ENCODE measurements at regions not wholly inside any gene's neighbourhood (a gene's known extent, or its start where the extent isn't known, plus 50 kb on each side); places are given as distances from the start of the nearest gene placed in this dataset.

GRCh38 chr19:33962161-33962560, 165.5 kb downstream of the KCTD15 start:
- 89 to 96% methylated on average over 2 of the region's 2 CpGs for WGBS, 2 experiments
- no peaks in the 10 kb centered on the region for H3K27me3 ChIP-seq (ENCODE audit: control insufficient read depth, insufficient read depth, low read length, poor library complexity, severe bottlenecking)
- no peaks in the 10 kb centered on the region for H3K4me1 ChIP-seq (ENCODE audit: control insufficient read depth, insufficient read depth, low read length)
- no peak overlapping the region for H3K27ac ChIP-seq (ENCODE audit: insufficient read depth, low read depth, low read length, poor library complexity, severe bottlenecking)
- no peaks in the 10 kb centered on the region for H3K9me3 ChIP-seq (ENCODE audit: control insufficient read depth, low read length)
- H3K4me3 ChIP-seq (ENCODE audit: insufficient read depth, low read depth, low read length): no peak overlapping the region
- no peaks in the 10 kb centered on the region for H3K36me3 ChIP-seq (ENCODE audit: control insufficient read depth, insufficient read depth, low read length)

- Histone ChIP-seq H3K27ac (ENCODE audit: insufficient read depth, low read depth, low read length, poor library complexity, severe bottlenecking) (no peak overlapping the region), H3K4me1 (ENCODE audit: control insufficient read depth, insufficient read depth, low read length) (no peaks in the 10 kb centered on the region), H3K4me3 (ENCODE audit: insufficient read depth, low read depth, low read length) (no peak overlapping the region), H3K9me3 (ENCODE audit: control insufficient read depth, low read length) (no peaks in the 10 kb centered on the region), H3K36me3 (ENCODE audit: control insufficient read depth, insufficient read depth, low read length) (no peaks in the 10 kb centered on the region), H3K27me3 (ENCODE audit: control insufficient read depth, insufficient read depth, low read length, poor library complexity, severe bottlenecking) (no peaks in the 10 kb centered on the region)
- WGBS, 2 experiments: 93% methylated on average over 7 of the region's 7 CpGs
These were observed 166.8 kb downstream of the KCTD15 start for GRCh38 chr19:33963514-33963913.

GRCh38 chr19:33971073-33971472, 174.4 kb downstream of the KCTD15 start:
- H3K36me3 ChIP-seq (ENCODE audit: control insufficient read depth, insufficient read depth, low read length): no peaks in the 10 kb centered on the region
- WGBS, 2 experiments: no CpG with 5 or more reads among the region's 1 CpG
- H3K27ac ChIP-seq (ENCODE audit: insufficient read depth, low read depth, low read length, poor library complexity, severe bottlenecking): no peak overlapping the region
- no peaks in the 10 kb centered on the region for H3K4me1 ChIP-seq (ENCODE audit: control insufficient read depth, insufficient read depth, low read length)
- no peaks in the 10 kb centered on the region for H3K9me3 ChIP-seq (ENCODE audit: control insufficient read depth, low read length)
- H3K27me3 ChIP-seq (ENCODE audit: control insufficient read depth, insufficient read depth, low read length, poor library complexity, severe bottlenecking): no peaks in the 10 kb centered on the region
- H3K4me3 ChIP-seq (ENCODE audit: insufficient read depth, low read depth, low read length): no peak overlapping the region

- H3K36me3 ChIP-seq (ENCODE audit: control insufficient read depth, insufficient read depth, low read length): no peaks in the 10 kb centered on the region
- no peak overlapping the region for H3K4me3 ChIP-seq (ENCODE audit: insufficient read depth, low read depth, low read length)
- no peaks in the 10 kb centered on the region for H3K4me1 ChIP-seq (ENCODE audit: control insufficient read depth, insufficient read depth, low read length)
- H3K27me3 ChIP-seq (ENCODE audit: control insufficient read depth, insufficient read depth, low read length, poor library complexity, severe bottlenecking): no peaks in the 10 kb centered on the region
- 94 to 95% methylated on average over 3 to 4 of the region's 4 CpGs for WGBS, 2 experiments
- H3K27ac ChIP-seq (ENCODE audit: insufficient read depth, low read depth, low read length, poor library complexity, severe bottlenecking): no peak overlapping the region
- H3K9me3 ChIP-seq (ENCODE audit: control insufficient read depth, low read length): no peaks in the 10 kb centered on the region
These were observed 181.4 kb downstream of the KCTD15 start for GRCh38 chr19:33977756-33978685.

- no peak overlapping the region for H3K4me3 ChIP-seq (ENCODE audit: insufficient read depth, low read depth, low read length)
- no peak overlapping the region for H3K27ac ChIP-seq (ENCODE audit: insufficient read depth, low read depth, low read length, poor library complexity, severe bottlenecking)
- no peaks in the 10 kb centered on the region for H3K27me3 ChIP-seq (ENCODE audit: control insufficient read depth, insufficient read depth, low read length, poor library complexity, severe bottlenecking)
- H3K36me3 ChIP-seq (ENCODE audit: control insufficient read depth, insufficient read depth, low read length): no peaks in the 10 kb centered on the region
- no peaks in the 10 kb centered on the region for H3K9me3 ChIP-seq (ENCODE audit: control insufficient read depth, low read length)
- H3K4me1 ChIP-seq (ENCODE audit: control insufficient read depth, insufficient read depth, low read length): no peaks in the 10 kb centered on the region
These were observed 186.0 kb downstream of the KCTD15 start for GRCh38 chr19:33982706-33983105.

- Histone ChIP-seq H3K4me1 (ENCODE audit: control insufficient read depth, insufficient read depth, low read length) (no peaks in the 10 kb centered on the region), H3K9me3 (ENCODE audit: control insufficient read depth, low read length) (no peaks in the 10 kb centered on the region), H3K4me3 (ENCODE audit: insufficient read depth, low read depth, low read length) (no peak overlapping the region), H3K36me3 (ENCODE audit: control insufficient read depth, insufficient read depth, low read length) (no peaks in the 10 kb centered on the region), H3K27ac (ENCODE audit: insufficient read depth, low read depth, low read length, poor library complexity, severe bottlenecking) (no peak overlapping the region), H3K27me3 (ENCODE audit: control insufficient read depth, insufficient read depth, low read length, poor library complexity, severe bottlenecking) (no peaks in the 10 kb centered on the region)
- 85 to 90% methylated on average over 2 to 3 of the region's 3 CpGs for WGBS, 2 experiments
These were observed 183.7 kb upstream of the LSM14A start for GRCh38 chr19:33988601-33989000.

- Histone ChIP-seq H3K9me3 (ENCODE audit: control insufficient read depth, low read length) (no peaks in the 10 kb centered on the region), H3K27ac (ENCODE audit: insufficient read depth, low read depth, low read length, poor library complexity, severe bottlenecking) (no peak overlapping the region), H3K4me3 (ENCODE audit: insufficient read depth, low read depth, low read length) (no peak overlapping the region), H3K36me3 (ENCODE audit: control insufficient read depth, insufficient read depth, low read length) (no peaks in the 10 kb centered on the region), H3K4me1 (ENCODE audit: control insufficient read depth, insufficient read depth, low read length) (no peaks in the 10 kb centered on the region), H3K27me3 (ENCODE audit: control insufficient read depth, insufficient read depth, low read length, poor library complexity, severe bottlenecking) (no peaks in the 10 kb centered on the region)
- WGBS, 2 experiments: 83 to 100% methylated on average over 1 of the region's 2 CpGs
These were observed 174.6 kb upstream of the LSM14A start for GRCh38 chr19:33997690-33998089.

- no peaks in the 10 kb centered on the region for H3K4me1 ChIP-seq (ENCODE audit: control insufficient read depth, insufficient read depth, low read length)
- no peaks in the 10 kb centered on the region for H3K27me3 ChIP-seq (ENCODE audit: control insufficient read depth, insufficient read depth, low read length, poor library complexity, severe bottlenecking)
- H3K9me3 ChIP-seq (ENCODE audit: control insufficient read depth, low read length): no peaks in the 10 kb centered on the region
- no peaks in the 10 kb centered on the region for H3K36me3 ChIP-seq (ENCODE audit: control insufficient read depth, insufficient read depth, low read length)
- no peak overlapping the region for H3K4me3 ChIP-seq (ENCODE audit: insufficient read depth, low read depth, low read length)
- WGBS, 2 experiments: 45 to 68% methylated on average over 4 to 5 of the region's 5 CpGs
- H3K27ac ChIP-seq (ENCODE audit: insufficient read depth, low read depth, low read length, poor library complexity, severe bottlenecking): no peak overlapping the region
These were observed 174.0 kb upstream of the LSM14A start for GRCh38 chr19:33998302-33998701.

- no peaks in the 10 kb centered on the region for H3K27me3 ChIP-seq (ENCODE audit: control insufficient read depth, insufficient read depth, low read length, poor library complexity, severe bottlenecking)
- 93 to 100% methylated on average over 1 to 4 of the region's 4 CpGs for WGBS, 2 experiments
- no peaks in the 10 kb centered on the region for H3K36me3 ChIP-seq (ENCODE audit: control insufficient read depth, insufficient read depth, low read length)
- H3K9me3 ChIP-seq (ENCODE audit: control insufficient read depth, low read length): no peaks in the 10 kb centered on the region
- H3K4me3 ChIP-seq (ENCODE audit: insufficient read depth, low read depth, low read length): no peak overlapping the region
- no peak overlapping the region for H3K27ac ChIP-seq (ENCODE audit: insufficient read depth, low read depth, low read length, poor library complexity, severe bottlenecking)
- H3K4me1 ChIP-seq (ENCODE audit: control insufficient read depth, insufficient read depth, low read length): peaks cover under 1% of the 10 kb centered on the region
These were observed 173.5 kb upstream of the LSM14A start for GRCh38 chr19:33998739-33999345.

- no peaks in the 10 kb centered on the region for H3K4me1 ChIP-seq (ENCODE audit: control insufficient read depth, insufficient read depth, low read length)
- no peaks in the 10 kb centered on the region for H3K9me3 ChIP-seq (ENCODE audit: control insufficient read depth, low read length)
- H3K4me3 ChIP-seq (ENCODE audit: insufficient read depth, low read depth, low read length): no peak overlapping the region
- H3K36me3 ChIP-seq (ENCODE audit: control insufficient read depth, insufficient read depth, low read length): no peaks in the 10 kb centered on the region
- no peaks in the 10 kb centered on the region for H3K27me3 ChIP-seq (ENCODE audit: control insufficient read depth, insufficient read depth, low read length, poor library complexity, severe bottlenecking)
- H3K27ac ChIP-seq (ENCODE audit: insufficient read depth, low read depth, low read length, poor library complexity, severe bottlenecking): no peak overlapping the region
- WGBS, 2 experiments: 85 to 93% methylated on average over 3 of the region's 3 CpGs
These were observed 155.3 kb upstream of the LSM14A start for GRCh38 chr19:34017024-34017423.
